GM19023 (cell line): ENCODE measurements at regions not wholly inside any gene's neighbourhood (a gene's known extent, or its start where the extent isn't known, plus 50 kb on each side); places are given as distances from the start of the nearest gene placed in this dataset.

Experiments
- ATAC-seq: cut with Tn5 transposase; IDR thresholded peaks from one replicate; pipeline ENCODE4 v1.9.1; 2021; ENCODE audit warnings: mild to moderate bottlenecking, moderate library complexity; ENCODE audit not compliant: unreplicated experiment

DNA sequence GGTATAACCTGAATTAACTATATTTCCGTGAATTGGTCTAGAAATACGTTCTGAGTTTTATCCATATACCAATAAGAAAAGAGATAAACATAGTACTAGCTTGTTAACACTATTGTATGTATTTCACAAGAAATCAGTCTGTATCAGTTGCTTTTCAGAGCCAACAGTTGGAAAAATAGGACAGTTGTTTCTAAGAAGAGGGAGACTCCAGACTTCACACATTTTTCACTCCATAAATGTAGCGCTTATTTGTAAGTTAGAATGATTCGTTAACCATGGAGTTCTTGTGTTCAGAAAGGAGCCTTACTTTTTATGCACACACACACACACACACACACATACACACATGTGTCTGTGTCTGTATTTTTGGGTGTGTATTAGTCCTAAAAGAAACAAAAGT lies 376.7 kb upstream of the SMIM31 start:
- ATAC-seq: no peak

DNA sequence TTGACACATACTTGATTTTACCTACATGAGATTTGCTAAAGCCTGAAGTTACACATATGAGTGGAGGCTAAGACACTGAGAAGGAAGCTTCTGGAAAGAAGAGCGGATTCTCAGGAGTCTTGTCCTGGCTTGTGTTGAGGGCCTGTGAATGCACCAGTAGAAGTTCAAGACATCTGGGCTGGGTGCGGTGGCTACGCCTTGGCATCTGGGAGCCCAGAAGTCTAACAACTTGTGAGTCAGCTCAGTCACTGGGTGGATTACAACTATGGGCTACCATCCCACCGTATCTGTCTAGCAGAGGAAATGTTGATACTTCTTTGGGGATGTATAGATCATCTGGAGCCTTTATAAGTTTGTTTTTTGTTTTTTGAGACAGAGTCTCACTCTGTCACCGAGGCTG lies 375.6 kb upstream of the SMIM31 start:
- ATAC-seq: no peak

DNA sequence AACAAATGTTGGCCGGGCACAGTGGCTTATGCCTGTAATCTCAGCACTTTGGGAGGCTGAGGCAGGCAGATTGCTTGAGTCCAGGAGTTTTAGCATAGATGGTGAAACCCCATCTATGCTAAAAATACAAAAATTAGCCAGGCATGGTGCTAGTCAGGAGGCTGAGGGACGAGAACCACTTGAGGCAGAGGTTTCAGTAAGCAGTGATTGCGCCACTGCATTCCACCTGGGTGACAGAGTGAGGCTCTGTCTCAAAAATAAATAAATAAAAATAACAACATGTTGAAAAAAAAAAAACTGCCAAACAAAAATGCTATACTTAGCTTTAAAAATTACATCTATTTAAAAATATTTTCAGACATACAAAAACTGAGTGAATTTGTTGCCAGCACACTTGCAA lies 374.2 kb upstream of the SMIM31 start:
- ATAC-seq: no peak

DNA sequence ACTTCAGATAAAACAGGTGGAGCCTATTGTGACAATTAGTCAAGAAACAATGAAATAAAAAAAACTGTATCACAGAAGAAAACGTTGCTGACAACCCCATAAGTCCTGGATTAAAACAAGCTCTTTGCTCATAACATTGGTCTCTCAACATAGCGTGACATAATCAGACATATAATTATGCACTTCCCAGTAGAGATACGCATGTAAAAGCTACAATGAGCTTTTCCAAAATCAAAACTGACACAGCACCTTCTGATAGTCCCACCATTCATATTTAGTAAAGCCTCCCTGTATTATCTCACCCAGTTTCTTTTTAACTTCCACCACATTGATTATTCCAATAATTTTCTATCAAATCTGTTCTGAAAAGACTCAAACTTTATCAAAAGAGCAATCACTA lies 372.1 kb upstream of the SMIM31 start:
- no peak for ATAC-seq

DNA sequence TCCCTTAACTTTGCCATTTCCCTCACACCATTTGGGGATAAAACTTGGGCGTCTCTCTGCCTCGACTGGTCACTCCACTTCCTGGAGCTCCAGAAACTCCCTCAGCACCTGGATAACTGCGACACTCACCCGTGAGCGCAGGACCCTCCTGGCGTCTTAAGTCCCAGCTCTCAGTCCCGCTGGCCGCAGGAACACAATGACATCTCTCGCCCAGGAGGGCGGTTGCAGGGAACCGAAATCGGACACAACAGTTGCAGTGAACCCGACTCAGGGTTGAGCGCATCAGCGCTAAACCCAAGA lies 370.9 kb upstream of the SMIM31 start:
- no peak for ATAC-seq

DNA sequence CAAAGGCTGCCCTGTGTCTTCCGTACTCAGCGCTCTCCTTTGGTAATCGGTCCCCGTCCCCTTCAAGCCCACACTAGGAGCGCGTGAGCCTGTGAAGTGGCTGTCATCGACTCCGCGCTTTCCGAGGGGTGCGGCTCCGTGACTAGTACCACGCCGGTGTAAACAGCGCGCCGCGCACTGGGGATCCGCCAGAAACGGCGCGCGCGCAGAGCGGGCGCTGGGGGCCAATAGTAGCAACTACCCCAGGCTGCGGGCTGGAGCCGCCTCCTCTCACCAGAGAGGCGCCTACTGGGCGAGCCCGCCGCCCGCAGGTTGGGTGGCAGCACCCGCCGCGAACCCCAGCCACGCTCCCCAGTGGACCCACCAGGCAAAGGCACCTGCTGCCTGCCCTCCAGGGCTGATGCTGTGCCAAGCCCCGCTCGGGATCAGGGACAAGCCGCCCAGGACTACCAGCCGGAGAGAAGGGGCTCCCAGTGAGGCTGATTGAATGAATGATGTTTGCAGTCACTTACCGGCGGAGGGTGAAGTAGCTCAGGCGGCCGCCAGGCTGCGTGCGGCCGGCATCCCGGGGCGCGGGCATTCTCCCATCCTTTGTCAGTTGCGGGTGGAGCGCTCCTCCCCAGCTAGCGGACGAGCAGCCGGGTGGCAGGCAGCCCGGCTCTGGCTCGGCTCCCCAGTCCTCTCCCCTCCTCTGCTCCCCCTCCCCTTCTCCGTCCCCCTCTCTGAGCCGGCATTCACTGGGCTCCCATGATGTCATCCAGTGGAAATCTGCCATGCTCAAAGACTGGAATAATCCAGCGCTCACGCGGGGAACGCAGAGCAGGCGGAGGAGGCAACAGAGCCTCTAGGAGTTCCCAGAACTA lies 370.3 kb upstream of the SMIM31 start:
- no peak for ATAC-seq

DNA sequence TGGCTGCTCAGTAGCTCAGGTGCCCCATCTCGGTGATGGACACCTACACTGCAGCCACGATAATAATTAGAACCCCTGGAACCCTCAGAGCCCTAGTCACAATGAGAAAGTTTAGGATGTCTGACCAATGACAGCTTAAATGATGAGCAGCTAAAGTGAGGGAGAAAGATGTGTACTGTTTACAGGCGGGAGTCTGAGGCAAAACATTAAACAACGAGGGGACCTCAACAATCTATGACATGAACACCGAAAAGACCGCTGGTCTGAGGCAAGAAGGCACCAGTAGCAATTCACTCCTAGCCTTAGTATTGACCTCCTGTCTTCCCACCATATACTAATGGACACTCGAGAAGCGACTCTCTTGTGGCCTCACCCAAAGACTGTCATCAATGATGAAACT lies 369.5 kb upstream of the SMIM31 start:
- ATAC-seq: no peak

DNA sequence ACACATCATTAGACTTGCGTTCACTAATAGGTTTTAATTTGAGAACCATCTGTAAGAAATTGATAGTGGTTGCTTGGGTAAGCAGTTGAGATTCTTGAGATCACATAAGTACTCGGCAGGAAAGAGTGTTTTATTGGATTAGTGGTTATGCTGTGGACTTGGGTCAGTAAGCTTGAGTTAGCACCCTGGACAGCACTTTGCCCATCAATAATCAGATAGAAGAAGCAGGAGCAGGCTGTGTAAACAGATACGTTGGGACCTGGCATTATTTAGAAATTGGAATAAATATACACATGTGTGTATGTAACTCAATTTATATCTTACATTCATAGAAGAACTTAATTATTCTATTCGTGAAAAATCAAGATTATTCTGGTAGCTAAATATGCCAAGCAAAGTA lies 357.5 kb upstream of the SMIM31 start:
- no peak for ATAC-seq

DNA sequence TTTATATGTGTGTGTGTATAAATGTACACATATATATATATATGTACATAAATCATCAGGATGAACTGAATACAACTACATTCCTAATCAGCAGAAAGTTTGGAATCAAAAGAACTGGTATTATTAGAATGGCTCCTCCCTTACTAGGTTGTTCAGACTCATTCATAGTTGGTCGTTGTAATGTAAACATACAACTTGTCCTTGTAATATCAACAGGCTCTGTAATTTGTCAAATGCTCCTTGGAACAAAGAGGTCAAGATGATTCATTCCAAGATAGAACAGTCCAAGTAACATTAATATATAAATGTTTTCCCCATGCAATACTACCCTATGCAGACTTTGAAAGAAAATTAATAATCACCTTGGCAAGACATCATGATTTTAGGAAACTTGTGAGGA lies 351.4 kb upstream of the SMIM31 start:
- no peak for ATAC-seq

DNA sequence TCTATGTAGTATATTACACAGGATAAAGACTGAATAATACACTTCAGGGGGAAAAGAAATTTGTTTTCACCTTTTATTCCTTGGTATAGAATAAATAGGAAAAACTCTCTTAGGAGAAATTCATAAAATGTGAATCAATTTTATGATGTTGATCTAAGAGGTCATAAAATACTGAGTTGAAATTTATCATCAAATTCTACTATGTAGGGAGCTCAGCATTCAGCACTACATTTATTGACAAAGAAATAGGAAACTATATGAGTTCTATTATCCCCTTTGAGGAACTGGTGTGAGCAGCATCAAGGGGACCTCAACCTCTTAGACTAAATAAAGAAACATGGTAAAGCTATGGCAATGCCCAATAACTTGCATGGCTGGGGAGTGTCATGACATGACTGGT lies 348.2 kb upstream of the SMIM31 start:
- no peak for ATAC-seq

DNA sequence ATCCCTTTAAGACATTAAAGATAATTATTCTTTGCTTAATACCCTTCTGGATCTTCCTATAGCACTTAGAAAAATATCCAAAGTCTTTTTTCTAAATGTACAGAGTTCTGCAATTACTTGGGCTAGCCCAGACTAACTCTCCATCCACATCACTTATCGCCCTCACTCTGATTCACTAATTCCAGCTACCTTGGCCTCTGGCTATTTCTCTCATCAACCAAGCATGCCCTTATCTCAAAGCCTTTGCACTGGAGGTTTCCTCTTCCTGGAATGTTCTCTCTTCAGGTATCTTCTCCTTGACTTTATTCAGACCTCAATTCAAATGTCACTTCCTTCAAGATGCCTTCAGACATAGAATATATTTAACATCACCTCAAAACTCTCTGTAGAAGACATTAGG lies 345.1 kb upstream of the SMIM31 start:
- no peak for ATAC-seq

DNA sequence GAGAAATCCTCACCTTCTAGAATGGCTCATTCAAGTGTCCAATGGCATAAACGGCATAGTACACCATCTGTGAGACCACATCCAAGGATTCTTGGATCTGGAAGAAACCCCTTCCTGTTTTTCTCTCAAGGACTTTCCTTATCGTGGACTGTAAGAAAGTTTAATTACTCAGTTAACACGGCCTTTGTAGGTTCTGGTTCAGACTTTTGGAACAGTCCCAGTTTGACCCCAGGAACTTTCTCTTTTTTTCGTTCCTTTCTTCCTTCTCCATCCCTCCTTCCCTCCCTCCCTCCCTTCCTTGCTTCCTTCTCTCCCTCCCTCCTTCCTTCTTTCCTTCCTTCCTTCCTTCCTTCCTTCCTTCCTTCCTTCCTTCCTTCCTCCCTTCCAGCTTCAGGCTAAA lies 343.5 kb upstream of the SMIM31 start:
- no peak for ATAC-seq

DNA sequence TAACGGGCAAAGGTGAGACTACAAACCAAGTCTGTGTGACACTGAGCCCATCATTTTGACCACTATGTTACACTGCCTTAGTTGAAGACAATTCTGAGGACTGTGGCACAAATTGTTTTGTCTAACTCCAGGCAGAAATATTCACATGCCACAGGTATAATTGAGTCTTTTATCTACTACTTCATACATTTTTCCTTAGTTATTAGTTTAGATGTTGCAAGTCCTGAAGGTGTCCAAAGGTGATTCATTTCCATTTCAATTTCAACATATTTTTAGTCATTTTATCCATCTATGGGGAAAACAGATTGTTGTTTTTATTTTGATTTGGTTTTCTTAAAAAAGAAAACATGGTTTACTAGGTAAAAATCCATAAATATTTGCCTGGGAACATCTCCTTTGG lies 341.7 kb upstream of the SMIM31 start:
- ATAC-seq: no peak

DNA sequence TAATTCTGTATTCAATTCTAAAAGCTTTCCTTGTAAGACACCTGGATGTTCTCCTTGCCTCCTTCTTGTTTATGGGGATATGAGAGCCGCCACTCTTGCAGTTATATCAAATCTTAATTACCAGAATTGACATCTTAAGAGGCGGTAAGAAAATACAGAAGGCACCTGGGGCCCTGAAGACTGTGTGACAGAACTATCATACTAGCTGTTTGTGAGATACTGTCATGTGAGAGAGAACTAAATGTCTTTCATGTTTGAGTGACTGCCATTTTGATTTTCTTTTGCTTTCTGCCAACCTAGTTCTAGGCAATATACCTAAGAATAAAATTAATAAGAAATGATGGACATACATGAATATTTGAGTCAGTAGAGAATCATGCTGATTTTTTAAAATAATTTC lies 340.2 kb upstream of the SMIM31 start:
- ATAC-seq: no peak

DNA sequence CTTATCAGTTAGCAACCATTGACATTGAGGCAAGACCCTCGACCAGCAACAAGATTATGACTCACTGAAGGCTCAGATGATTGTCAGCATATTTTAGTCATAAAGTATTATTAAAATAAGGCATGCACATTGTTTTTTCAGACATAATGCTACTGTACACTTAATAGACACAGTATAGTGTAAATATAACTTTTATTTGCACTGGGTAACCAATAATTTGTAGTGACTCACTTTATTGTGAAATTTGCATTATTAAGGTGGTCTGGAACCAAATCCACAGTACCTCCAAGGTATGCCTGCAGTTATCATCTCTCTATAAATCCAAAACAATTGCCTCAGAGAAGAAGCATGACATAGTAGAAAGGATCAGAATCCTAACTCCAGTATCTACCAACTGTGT lies 330.1 kb upstream of the SMIM31 start:
- no peak for ATAC-seq

DNA sequence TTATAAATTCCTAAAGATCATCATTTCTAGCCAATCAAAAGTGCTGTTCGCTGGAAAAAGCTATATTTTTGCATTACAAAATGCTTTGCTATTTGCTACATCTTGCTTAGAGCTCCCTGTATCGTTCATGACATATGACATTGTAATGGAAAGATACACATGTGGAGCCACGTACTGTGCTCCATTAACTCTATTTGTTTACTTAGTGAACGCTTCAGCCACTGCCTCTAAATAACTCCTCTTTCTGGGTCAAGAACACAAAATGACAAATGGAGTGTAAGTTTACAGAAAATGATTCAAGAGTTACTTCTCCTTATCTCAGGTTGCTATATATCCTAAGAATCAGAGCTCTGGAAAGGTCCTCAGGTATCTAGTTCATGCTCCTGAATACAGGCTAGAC lies 329.1 kb upstream of the SMIM31 start:
- ATAC-seq: no peak

DNA sequence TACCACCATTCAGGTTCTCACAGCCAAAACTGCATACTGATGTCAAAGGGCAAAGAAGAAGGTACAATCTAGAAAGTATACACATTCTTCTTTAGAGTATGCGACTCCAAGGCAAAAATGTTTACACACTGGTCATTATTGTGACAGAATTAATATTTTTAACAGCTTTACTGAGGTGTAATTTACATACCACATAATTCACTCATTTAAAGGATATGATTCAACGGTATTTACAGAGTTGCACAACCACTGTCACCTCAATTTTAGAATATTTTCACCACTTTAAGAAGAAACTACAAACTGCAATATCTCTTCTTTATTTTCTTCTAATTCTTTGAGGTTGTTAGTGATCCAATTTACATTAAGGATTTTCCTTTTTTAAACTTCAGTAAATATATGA lies 325.4 kb upstream of the SMIM31 start:
- no peak for ATAC-seq

DNA sequence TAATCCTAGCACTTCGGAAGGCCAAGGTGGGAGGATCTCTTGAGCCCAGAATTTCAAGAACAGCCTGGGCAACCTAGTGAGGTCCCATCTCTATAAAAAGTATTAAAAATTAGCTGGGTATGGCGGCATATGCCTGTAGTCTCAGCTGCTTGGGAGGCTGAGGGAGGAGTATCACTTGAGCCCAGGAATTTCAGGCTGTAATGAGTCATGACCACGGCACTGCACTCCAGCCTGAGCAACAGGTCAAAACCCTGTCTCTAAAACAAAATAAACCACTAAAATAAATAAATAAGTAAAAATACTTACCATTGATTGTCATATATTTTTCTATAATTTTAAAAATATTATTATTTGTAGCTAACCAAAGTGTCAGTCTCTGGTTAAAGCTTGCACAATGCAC lies 315.6 kb upstream of the SMIM31 start:
- ATAC-seq: no peak

DNA sequence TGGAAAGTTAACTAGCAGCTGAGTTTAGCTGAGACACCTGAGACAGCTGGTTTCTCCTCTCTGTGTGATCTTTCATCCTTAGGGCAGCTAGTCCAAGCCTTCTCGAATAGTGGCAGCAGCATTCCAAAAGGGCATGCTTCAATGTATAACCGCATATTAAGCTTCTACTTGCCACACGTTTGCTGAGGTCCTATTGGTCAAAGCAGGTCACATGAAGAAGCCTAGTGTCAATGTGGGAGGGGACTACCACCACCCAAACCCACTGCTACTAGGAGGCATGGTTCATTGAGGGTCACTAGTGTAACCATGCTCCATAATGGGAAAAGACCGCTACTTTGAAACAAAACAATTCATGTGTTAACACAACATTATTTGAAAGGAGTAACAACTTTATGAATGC lies 314.9 kb upstream of the SMIM31 start:
- no peak for ATAC-seq

DNA sequence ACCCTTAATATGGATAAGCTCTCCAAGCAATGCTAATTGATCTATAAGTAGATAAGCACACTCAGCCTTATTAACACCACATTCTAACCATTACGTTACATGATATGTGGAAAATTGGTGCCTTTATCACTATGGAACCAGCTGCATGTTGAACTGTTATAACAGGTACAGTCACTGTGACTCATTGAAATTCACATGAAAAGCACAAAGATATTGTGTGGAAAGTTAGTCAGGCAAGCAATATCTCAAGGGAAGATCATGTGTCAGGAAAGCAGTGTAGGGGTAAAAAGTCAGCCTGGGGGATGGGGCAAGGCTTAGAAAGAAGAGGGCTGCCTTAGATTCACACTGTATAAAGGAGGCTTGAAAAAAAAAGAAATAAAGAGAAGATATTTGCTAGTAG lies 313.7 kb upstream of the SMIM31 start:
- ATAC-seq: no peak

DNA sequence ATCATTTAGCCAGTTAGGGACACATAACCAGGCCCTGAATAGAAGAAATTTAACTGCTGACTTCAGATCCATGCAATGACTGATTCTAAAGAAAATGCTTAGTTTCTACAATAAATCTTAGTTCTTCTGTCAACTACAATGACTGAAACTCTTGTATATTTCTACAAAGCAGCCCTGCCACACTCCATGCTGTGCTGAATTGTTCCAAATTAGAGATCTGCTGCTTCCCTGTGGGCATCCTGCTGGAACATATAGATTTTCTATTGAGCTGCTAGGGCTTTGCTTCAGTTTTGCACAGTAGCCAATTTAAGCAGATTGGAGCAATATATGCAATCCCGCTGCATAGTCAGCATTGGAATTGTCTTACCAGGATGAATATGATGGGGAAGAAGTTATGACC lies 312.8 kb upstream of the SMIM31 start:
- ATAC-seq: no peak

DNA sequence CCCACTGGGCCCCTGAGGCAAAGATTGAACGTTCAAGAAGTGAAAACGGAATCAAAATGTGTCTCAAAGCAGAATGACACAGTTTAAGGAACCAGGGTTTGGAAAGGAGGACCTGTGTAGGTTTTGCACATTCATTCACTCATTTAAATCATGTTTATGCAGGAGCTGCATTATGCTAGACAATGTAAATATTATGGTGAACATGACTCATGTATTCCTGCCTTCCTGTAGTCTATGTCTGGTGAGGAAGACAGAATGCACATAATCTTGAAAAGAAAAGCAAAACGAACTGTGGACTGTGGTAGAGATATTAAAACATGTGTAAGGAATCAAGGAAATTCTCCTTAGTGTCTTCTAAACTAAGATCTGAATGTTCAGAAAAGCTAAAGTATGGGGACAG lies 311.8 kb upstream of the SMIM31 start:
- ATAC-seq: no peak

DNA sequence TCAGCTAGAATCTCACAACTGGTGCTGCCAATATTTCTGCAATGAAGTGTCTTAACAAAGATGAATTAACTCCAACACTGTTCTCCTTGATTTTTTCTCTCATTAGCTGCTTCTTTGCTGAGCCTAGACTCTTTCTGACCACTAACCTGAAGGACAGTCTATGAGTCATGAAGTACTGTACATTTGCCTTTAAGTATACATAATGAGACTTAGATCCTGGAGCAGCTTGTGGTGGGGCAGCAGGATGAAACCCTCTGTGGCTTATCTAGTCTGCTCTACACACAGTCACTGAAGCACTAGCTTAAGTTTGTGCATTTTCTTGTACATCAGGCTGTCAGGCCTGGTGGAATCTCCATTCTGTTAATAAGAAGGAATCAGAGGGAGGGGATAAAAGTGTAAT lies 307.4 kb upstream of the SMIM31 start:
- no peak for ATAC-seq
